ENCODE measurements at regions not wholly inside any gene's neighbourhood (a gene's known extent, or its start where the extent isn't known, plus 50 kb on each side); places are given as distances from the start of the nearest gene placed in this dataset.

GRCh38 chr6:114634016-114634415, 291.2 kb upstream of the HS3ST5 start:
- no peak for TF ChIP-seq POLR2A (IDR thresholded peaks at IDR 0.05; ENCODE audit: low read length)
- no peak for TF ChIP-seq GATA1 (IDR thresholded peaks at IDR 0.05; ENCODE audit: low read depth, low read length)
